Endodermal cell (in vitro differentiated cells): ENCODE measurements at regions not wholly inside any gene's neighbourhood (a gene's known extent, or its start where the extent isn't known, plus 50 kb on each side); places are given as distances from the start of the nearest gene placed in this dataset.

Experiments used
- DNase-seq: peaks from one replicate; pipeline ENCODE4 v3.0.0-alpha.2; 2017
- H3K27ac ChIP-seq: 2 replicates; pipeline ENCODE4 v1.5.1; 2013; ENCODE audit warnings: mild to moderate bottlenecking, low read depth, low read length, moderate library complexity
- H3K27me3 ChIP-seq: 2 replicates; pipeline ENCODE4 v1.6.1; 2013; ENCODE audit warnings: mild to moderate bottlenecking, low read length, moderate library complexity; ENCODE audit not compliant: insufficient read depth, control insufficient read depth, poor library complexity, severe bottlenecking
- H3K36me3 ChIP-seq: 2 replicates; pipeline ENCODE4 v1.7.0; 2013; ENCODE audit warnings: mild to moderate bottlenecking, low read length, moderate library complexity; ENCODE audit not compliant: control insufficient read depth, insufficient read depth
- H3K4me1 ChIP-seq: one replicate; pipeline ENCODE4 v1.7.0; 2013; ENCODE audit warnings: low read length; ENCODE audit not compliant: control insufficient read depth, insufficient read depth
- H3K4me3 ChIP-seq: 2 replicates; pipeline ENCODE4 v1.5.1; 2013; ENCODE audit warnings: mild to moderate bottlenecking, low read length, moderate library complexity
- H3K9ac ChIP-seq: 2 replicates; pipeline ENCODE4 v1.6.1; 2013; ENCODE audit warnings: mild to moderate bottlenecking, low read length, moderate library complexity; ENCODE audit not compliant: poor library complexity, severe bottlenecking; ENCODE audit errors: extremely low read depth
- H3K9me3 ChIP-seq: 2 replicates; pipeline ENCODE4 v1.6.1; 2013; ENCODE audit warnings: mild to moderate bottlenecking, low read length, moderate library complexity; ENCODE audit not compliant: control insufficient read depth
- H3K27ac Mint-ChIP-seq: 2 replicates; pipeline ENCODE4 v1.8.0; 2020; ENCODE audit warnings: mixed read lengths
- H3K27me3 Mint-ChIP-seq: 2 replicates; pipeline ENCODE4 v1.8.0; 2021; ENCODE audit warnings: mild to moderate bottlenecking, mixed read lengths; ENCODE audit not compliant: insufficient read depth
- H3K36me3 Mint-ChIP-seq: 2 replicates; pipeline ENCODE4 v1.8.0; 2020; ENCODE audit warnings: low read depth, mixed read lengths
- H3K4me1 Mint-ChIP-seq: 2 replicates; pipeline ENCODE4 v1.8.0; 2020; ENCODE audit warnings: mixed read lengths
- H3K4me3 Mint-ChIP-seq: 2 replicates; pipeline ENCODE4 v1.8.0; 2020; ENCODE audit warnings: mild to moderate bottlenecking, moderate library complexity, mixed read lengths
- H3K9me3 Mint-ChIP-seq: 2 replicates; pipeline ENCODE4 v1.8.0; 2020; ENCODE audit warnings: mild to moderate bottlenecking, mixed read lengths
- CTCF ChIP-seq: fragments of 200-600 bp; sonication (generic); conservative IDR thresholded peaks from 2 replicates; pipeline ENCODE4 v1.5.0; 2021; ENCODE audit warnings: antibody characterized with exemption, mild to moderate bottlenecking
- WGBS, 2 experiments: methylation state at CpG; one replicate each; pipeline versions ENCODE4 v1.1.5 to v1.1.7; 2013; ENCODE audit warnings: missing lambda C conversion rate in 2 of 2, mixed read lengths in 1 of 2; ENCODE audit not compliant: insufficient coverage in 1 of 2, insufficient read length in 1 of 2; 5-methylcytosine and 5-hydroxymethylcytosine counted together

- H3K27me3 ChIP-seq, result no peaks in the 10 kb centered on the region
- no peaks in the 10 kb centered on the region for H3K9me3 ChIP-seq
- no peaks in the 10 kb centered on the region for H3K36me3 ChIP-seq
- peaks cover 13% of the 10 kb centered on the region for H3K4me1 ChIP-seq
- peaks cover 7% of the 10 kb centered on the region for H3K9me3 Mint-ChIP-seq
- H3K4me3 ChIP-seq, result no peak overlapping the region
- 100% methylated on average over 1 of the region's 1 CpG for WGBS, 2 experiments
- peaks cover 41% of the 10 kb centered on the region for H3K4me1 Mint-ChIP-seq
- H3K36me3 Mint-ChIP-seq, result no peaks in the 10 kb centered on the region
- DNase-seq, result no peak
- no peak overlapping the region for H3K4me3 Mint-ChIP-seq
- no peak for TF ChIP-seq CTCF
- no peak overlapping the region for H3K27ac Mint-ChIP-seq
- H3K27me3 Mint-ChIP-seq, result peaks cover 25% of the 10 kb centered on the region
- H3K27ac ChIP-seq, result no peak overlapping the region
- no peak overlapping the region for H3K9ac ChIP-seq
These were observed 160.6 kb downstream of the CCT6B start for GRCh38 chr17:34800661-34801060.

GRCh38 chr17:34799751-34800150, 161.5 kb downstream of the CCT6B start:
- no peak overlapping the region for H3K4me3 ChIP-seq
- H3K9ac ChIP-seq, result no peak overlapping the region
- peaks cover 7% of the 10 kb centered on the region for H3K9me3 Mint-ChIP-seq
- H3K4me1 ChIP-seq, result peaks cover 13% of the 10 kb centered on the region
- H3K4me3 Mint-ChIP-seq, result no peak overlapping the region
- H3K27me3 Mint-ChIP-seq, result peaks cover 29% of the 10 kb centered on the region
- no peak for TF ChIP-seq CTCF
- H3K36me3 ChIP-seq, result no peaks in the 10 kb centered on the region
- peaks cover 6% of the 10 kb centered on the region for H3K27me3 ChIP-seq
- 77% methylated on average over 6 of the region's 6 CpGs; no CpG with 5 or more reads in 1 of the 2 experiments for WGBS, 2 experiments
- peaks cover 41% of the 10 kb centered on the region for H3K4me1 Mint-ChIP-seq
- no peak overlapping the region for H3K27ac ChIP-seq
- no peak for DNase-seq
- peak overlapping the region; percentile 93 for H3K27ac Mint-ChIP-seq
- no peaks in the 10 kb centered on the region for H3K36me3 Mint-ChIP-seq
- no peaks in the 10 kb centered on the region for H3K9me3 ChIP-seq

GRCh38 chr17:34798581-34798980, 162.7 kb downstream of the CCT6B start:
- Histone ChIP-seq H3K4me1 (peaks cover 13% of the 10 kb centered on the region), H3K4me3 (no peak overlapping the region), H3K27ac (no peak overlapping the region), H3K27me3 (peaks cover 10% of the 10 kb centered on the region), H3K9me3 (no peaks in the 10 kb centered on the region), H3K36me3 (no peaks in the 10 kb centered on the region), H3K9ac (no peak overlapping the region)
- peaks cover 37% of the 10 kb centered on the region for H3K27me3 Mint-ChIP-seq
- H3K36me3 Mint-ChIP-seq, result no peaks in the 10 kb centered on the region
- no peak for TF ChIP-seq CTCF
- H3K4me3 Mint-ChIP-seq, result peak overlapping the region; percentile 18
- H3K9me3 Mint-ChIP-seq, result peaks cover 7% of the 10 kb centered on the region
- DNase-seq, result peak; percentile 96
- H3K27ac Mint-ChIP-seq, result peak overlapping the region; percentile 93
- peaks cover 41% of the 10 kb centered on the region for H3K4me1 Mint-ChIP-seq
